Astrocyte (in vitro differentiated cells and primary cell): ENCODE measurements at regions not wholly inside any gene's neighbourhood (a gene's known extent, or its start where the extent isn't known, plus 50 kb on each side); places are given as distances from the start of the nearest gene placed in this dataset.
"Not testable (repeated sequence)": the region's sequence is repeated elsewhere in the genome, so short reads cannot be mapped to it uniquely, and the experiment has no call there.

Experiments used
- DNase-seq: peaks from one replicate; pipeline ENCODE4 v3.0.0-alpha.2; 2010; ENCODE audit warnings: low read depth
- FAIRE-seq: peaks from 2 replicates; lab custom pipeline; 2011; peaks lifted over from hg19 to GRCh38; lab: Jason Lieb, UNC
- H2AFZ ChIP-seq: 2 replicates; pipeline ENCODE4 v1.6.0; 2012; ENCODE audit warnings: low read depth, low read length, inconsistent platforms
- H3K27ac ChIP-seq: 2 replicates; pipeline ENCODE4 v1.5.1; 2011; ENCODE audit warnings: low read depth, low read length, inconsistent platforms
- H3K27me3 ChIP-seq: 2 replicates; pipeline ENCODE4 v1.6.0; 2011; ENCODE audit warnings: low read length, inconsistent platforms; ENCODE audit not compliant: insufficient read depth
- H3K36me3 ChIP-seq: 2 replicates; pipeline ENCODE4 v1.5.1; 2011; ENCODE audit warnings: low read length, inconsistent platforms; ENCODE audit not compliant: insufficient read depth
- H3K4me1 ChIP-seq: 2 replicates; pipeline ENCODE4 v1.5.1; 2011; ENCODE audit warnings: low read length, inconsistent platforms; ENCODE audit not compliant: insufficient read depth
- H3K4me2 ChIP-seq: 2 replicates; pipeline ENCODE4 v1.6.0; 2012; ENCODE audit warnings: low read length, inconsistent platforms
- H3K4me3 ChIP-seq: 2 replicates; pipeline ENCODE4 v1.5.1; 2011; ENCODE audit warnings: low read depth, mild to moderate bottlenecking, low read length, inconsistent platforms; ENCODE audit not compliant: insufficient read depth
- H3K79me2 ChIP-seq: 2 replicates; pipeline ENCODE4 v1.6.0; 2012; ENCODE audit warnings: mild to moderate bottlenecking, low read length, inconsistent platforms; ENCODE audit not compliant: insufficient read depth
- H3K9ac ChIP-seq: 2 replicates; pipeline ENCODE4 v1.6.0; 2012; ENCODE audit warnings: mild to moderate bottlenecking, low read length, inconsistent platforms
- H3K9me3 ChIP-seq: 2 replicates; pipeline ENCODE4 v1.5.1; 2012; ENCODE audit warnings: low read depth, mild to moderate bottlenecking, low read length, inconsistent platforms; ENCODE audit not compliant: insufficient read depth
- H4K20me1 ChIP-seq: 2 replicates; pipeline ENCODE4 v1.6.0; 2012; ENCODE audit warnings: low read length, inconsistent platforms; ENCODE audit not compliant: insufficient read depth
- H3K27ac Mint-ChIP-seq: one replicate; pipeline ENCODE4 v1.8.0; 2021; ENCODE audit warnings: mild to moderate bottlenecking, mixed read lengths; ENCODE audit not compliant: unreplicated experiment
- H3K27me3 Mint-ChIP-seq: one replicate; pipeline ENCODE4 v1.8.0; 2021; ENCODE audit warnings: low read depth, mixed read lengths; ENCODE audit not compliant: unreplicated experiment
- H3K36me3 Mint-ChIP-seq: one replicate; pipeline ENCODE4 v1.8.0; 2021; ENCODE audit warnings: low read depth, mixed read lengths; ENCODE audit not compliant: unreplicated experiment
- H3K4me1 Mint-ChIP-seq: one replicate; pipeline ENCODE4 v1.8.0; 2021; ENCODE audit warnings: low read depth, mixed read lengths; ENCODE audit not compliant: unreplicated experiment
- H3K4me3 Mint-ChIP-seq: one replicate; pipeline ENCODE4 v1.8.0; 2021; ENCODE audit warnings: mild to moderate bottlenecking, moderate library complexity, mixed read lengths; ENCODE audit not compliant: unreplicated experiment
- H3K9me3 Mint-ChIP-seq: one replicate; pipeline ENCODE4 v1.8.0; 2021; ENCODE audit warnings: mild to moderate bottlenecking, mixed read lengths; ENCODE audit not compliant: unreplicated experiment
- EZH2 ChIP-seq: IDR thresholded peaks from 2 replicates; pipeline ENCODE4 v1.6.1; 2012; ENCODE audit warnings: mild to moderate bottlenecking, low read length, inconsistent platforms; ENCODE audit not compliant: insufficient read depth
- TF ChIP-seq, protein P1 (sequence below): IDR thresholded peaks from 2 replicates; pipeline ENCODE4 v1.5.1; 2011; ENCODE audit warnings: low read depth, mild to moderate bottlenecking, inconsistent platforms, low read length, moderate library complexity; ENCODE audit not compliant: insufficient read depth

DNA sequence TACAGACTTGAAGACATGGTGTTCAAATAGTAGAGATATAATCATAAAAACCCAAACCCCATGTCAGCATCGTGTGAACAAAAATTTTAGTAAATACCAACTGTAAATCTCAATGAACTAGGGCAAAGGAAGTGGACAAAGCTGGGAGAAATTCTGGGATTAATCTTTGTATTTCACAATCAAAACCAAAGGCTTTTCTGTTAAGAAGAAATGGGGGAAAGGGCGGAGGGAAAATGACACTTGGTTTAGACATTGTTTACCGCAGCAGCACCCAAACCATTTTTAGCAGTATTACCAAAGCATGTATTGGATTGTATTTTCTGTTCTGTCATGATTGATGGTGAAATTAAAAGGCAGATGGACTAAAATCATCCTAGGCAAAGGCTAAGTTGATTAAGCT is 134.2 kb upstream of the PRSS3 start:
- Mint-ChIP-seq H3K4me3 (no peak overlapping the region), H3K36me3 (no peaks in the 10 kb centered on the region), H3K27ac (no peak overlapping the region), H3K27me3 (peaks cover 15% of the 10 kb centered on the region), H3K4me1 (no peaks in the 10 kb centered on the region), H3K9me3 (no peaks in the 10 kb centered on the region)
- Histone ChIP-seq H3K36me3 (no peaks in the 10 kb centered on the region), H3K9me3 (no peaks in the 10 kb centered on the region), H4K20me1 (no peaks in the 10 kb centered on the region), H2AFZ (no peak overlapping the region), H3K4me1 (no peaks in the 10 kb centered on the region), H3K79me2 (no peaks in the 10 kb centered on the region), H3K4me3 (no peak overlapping the region), H3K27ac (no peak overlapping the region), H3K27me3 (no peaks in the 10 kb centered on the region), H3K4me2 (no peak overlapping the region), H3K9ac (no peak overlapping the region)
- TF ChIP-seq, protein P1, sequence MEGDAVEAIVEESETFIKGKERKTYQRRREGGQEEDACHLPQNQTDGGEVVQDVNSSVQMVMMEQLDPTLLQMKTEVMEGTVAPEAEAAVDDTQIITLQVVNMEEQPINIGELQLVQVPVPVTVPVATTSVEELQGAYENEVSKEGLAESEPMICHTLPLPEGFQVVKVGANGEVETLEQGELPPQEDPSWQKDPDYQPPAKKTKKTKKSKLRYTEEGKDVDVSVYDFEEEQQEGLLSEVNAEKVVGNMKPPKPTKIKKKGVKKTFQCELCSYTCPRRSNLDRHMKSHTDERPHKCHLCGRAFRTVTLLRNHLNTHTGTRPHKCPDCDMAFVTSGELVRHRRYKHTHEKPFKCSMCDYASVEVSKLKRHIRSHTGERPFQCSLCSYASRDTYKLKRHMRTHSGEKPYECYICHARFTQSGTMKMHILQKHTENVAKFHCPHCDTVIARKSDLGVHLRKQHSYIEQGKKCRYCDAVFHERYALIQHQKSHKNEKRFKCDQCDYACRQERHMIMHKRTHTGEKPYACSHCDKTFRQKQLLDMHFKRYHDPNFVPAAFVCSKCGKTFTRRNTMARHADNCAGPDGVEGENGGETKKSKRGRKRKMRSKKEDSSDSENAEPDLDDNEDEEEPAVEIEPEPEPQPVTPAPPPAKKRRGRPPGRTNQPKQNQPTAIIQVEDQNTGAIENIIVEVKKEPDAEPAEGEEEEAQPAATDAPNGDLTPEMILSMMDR = no peak
- no peak for TF ChIP-seq EZH2
- no peak for FAIRE-seq
- no peak for DNase-seq

DNA sequence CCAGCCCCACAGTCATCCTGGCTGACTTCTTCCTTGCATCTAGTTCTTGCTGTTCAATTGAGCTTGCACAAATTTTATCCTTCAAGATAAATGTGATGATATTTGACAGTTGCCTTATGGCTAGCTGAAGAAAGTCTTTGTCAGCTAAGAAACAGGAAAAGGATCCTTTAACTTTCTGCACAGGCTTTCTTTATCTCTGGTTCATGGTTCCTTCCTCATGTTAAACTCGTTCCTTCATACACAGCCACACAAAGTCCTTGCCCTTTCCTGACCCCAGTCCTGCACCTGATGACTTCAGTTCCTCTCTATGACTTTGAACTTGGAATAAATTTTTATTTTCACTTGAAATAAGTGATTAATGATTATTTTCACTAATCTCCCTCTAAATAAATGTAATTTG is 132.5 kb upstream of the PRSS3 start:
- Histone ChIP-seq H3K27me3 (no peaks in the 10 kb centered on the region), H3K27ac (no peak overlapping the region), H4K20me1 (no peaks in the 10 kb centered on the region), H3K4me3 (no peak overlapping the region), H3K36me3 (no peaks in the 10 kb centered on the region), H3K4me1 (no peaks in the 10 kb centered on the region), H3K79me2 (no peaks in the 10 kb centered on the region), H3K9ac (no peak overlapping the region), H2AFZ (no peak overlapping the region), H3K4me2 (no peak overlapping the region), H3K9me3 (no peaks in the 10 kb centered on the region)
- Mint-ChIP-seq H3K27ac (no peak overlapping the region), H3K36me3 (no peaks in the 10 kb centered on the region), H3K9me3 (no peaks in the 10 kb centered on the region), H3K4me3 (no peak overlapping the region), H3K27me3 (peaks cover 15% of the 10 kb centered on the region), H3K4me1 (no peaks in the 10 kb centered on the region)
- TF ChIP-seq, protein P1 = no peak
- TF ChIP-seq EZH2 = no peak
- no peak for FAIRE-seq
- DNase-seq = no peak

DNA sequence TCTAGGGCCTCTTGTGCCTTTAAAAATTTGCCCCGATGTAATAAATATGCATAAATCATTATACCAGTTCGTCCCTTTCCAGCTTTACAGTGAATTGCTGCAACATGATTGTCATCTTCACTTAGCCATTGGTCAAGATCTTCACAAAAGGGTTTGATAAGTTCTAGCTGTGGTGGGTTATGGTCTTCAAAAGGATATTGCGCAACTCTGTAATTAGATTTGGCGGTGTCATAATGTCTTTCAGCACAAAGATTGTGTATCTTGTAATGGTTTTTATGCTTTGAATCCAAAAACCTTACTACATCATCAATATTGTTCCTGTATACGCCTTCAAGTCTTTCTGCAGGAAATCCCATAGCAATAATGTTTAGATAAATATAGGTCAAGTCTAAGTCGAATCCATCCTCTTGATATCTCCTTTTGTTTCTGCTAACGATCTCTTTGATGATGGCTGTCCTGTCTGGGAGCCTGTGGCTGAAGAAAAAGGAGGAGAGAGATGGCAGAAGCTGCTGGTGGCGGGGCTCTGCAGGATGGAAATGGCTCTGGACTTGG is 119.1 kb upstream of the PRSS3 start:
- not testable (repeated sequence) for H3K36me3 Mint-ChIP-seq, H3K4me1 ChIP-seq, FAIRE-seq, H3K36me3 ChIP-seq, H3K9me3 ChIP-seq, H3K9me3 Mint-ChIP-seq, H3K27me3 ChIP-seq, H3K27ac Mint-ChIP-seq, H3K27me3 Mint-ChIP-seq, H3K79me2 ChIP-seq, H4K20me1 ChIP-seq, H3K27ac ChIP-seq, DNase-seq
- H3K4me2 ChIP-seq = peak overlapping the region; percentile 82
- H3K4me3 Mint-ChIP-seq = peak overlapping the region; percentile 88
- H3K4me1 Mint-ChIP-seq = peaks cover 11% of the 10 kb centered on the region
- peak overlapping the region; percentile 74 for H3K9ac ChIP-seq
- H3K4me3 ChIP-seq = peak overlapping the region; percentile 56
- H2AFZ ChIP-seq = peak overlapping the region; percentile 62
